ENCODE measurements at regions not wholly inside any gene's neighbourhood (a gene's known extent, or its start where the extent isn't known, plus 50 kb on each side); places are given as distances from the start of the nearest gene placed in this dataset.

GRCh38 chr11:105204636-105205035, 65.1 kb upstream of the CARD18 start:
- H3K9ac ChIP-seq: no peak overlapping the region
- TF ChIP-seq Cebpa-rat (IDR thresholded peaks at IDR 0.05): no peak
- peak overlapping the region in 4 of 11 experiments; percentile 44 to 58 (median 54); a peak in 7 of 22 replicates for H3K27ac ChIP-seq
- H3K36me3 ChIP-seq: no peaks in the 10 kb centered on the region
- peak overlapping the region in 5 of 11 experiments; percentile 25 to 77 (median 45); a peak in 7 of 22 replicates for H3K4me2 ChIP-seq
- peaks cover 0 to 70% (median 2%) of the 10 kb centered on the region in 10 experiments; a peak in 8 of 20 replicates for H3K4me1 ChIP-seq
- H3K9me3 ChIP-seq (replicated peaks in 1 of 11): peaks cover 0 to 29% (median 0%) of the 10 kb centered on the region in 11 experiments; a peak in 5 of 22 replicates
- no peaks in the 10 kb centered on the region for H4K20me1 ChIP-seq
- no peak overlapping the region for H3K4me3 ChIP-seq
- H3K27me3 ChIP-seq: no peaks in the 10 kb centered on the region

GRCh38 chr11:105203569-105204240, 64.1 kb upstream of the CARD18 start:
- TF ChIP-seq Cebpa-rat (IDR thresholded peaks at IDR 0.05): no peak
- peaks cover 0 to 61% (median 2%) of the 10 kb centered on the region in 10 experiments; a peak in 8 of 20 replicates for H3K4me1 ChIP-seq
- H3K4me3 ChIP-seq: no peak overlapping the region
- H3K9me3 ChIP-seq (replicated peaks in 1 of 11): peaks cover 0 to 25% (median 0%) of the 10 kb centered on the region in 11 experiments; a peak in 5 of 22 replicates
- H4K20me1 ChIP-seq: no peaks in the 10 kb centered on the region
- no peaks in the 10 kb centered on the region for H3K36me3 ChIP-seq
- H3K27me3 ChIP-seq: no peaks in the 10 kb centered on the region
- peak overlapping the region in 4 of 11 experiments; percentile 6 to 49 (median 44); a peak in 5 of 22 replicates for H3K4me2 ChIP-seq
- H3K27ac ChIP-seq: peak overlapping the region in 1 of 11 experiments; percentile 51; a peak in 1 of 22 replicates
- H3K9ac ChIP-seq: no peak overlapping the region

- Histone ChIP-seq H4K20me1 (no peaks in the 10 kb centered on the region), H3K9ac (no peak overlapping the region), H3K27me3 (no peaks in the 10 kb centered on the region), H3K36me3 (no peaks in the 10 kb centered on the region), H3K27ac (no peak overlapping the region), H3K4me2 (peak overlapping the region in 2 of 11 experiments; percentile 6 to 53; a peak in 3 of 22 replicates), H3K4me3 (no peak overlapping the region), H3K4me1 (peaks cover 0 to 54% (median 2%) of the 10 kb centered on the region in 10 experiments; a peak in 8 of 20 replicates), H3K9me3 (replicated peaks in 1 of 11) (peaks cover 0 to 23% (median 0%) of the 10 kb centered on the region in 11 experiments; a peak in 5 of 22 replicates)
- TF ChIP-seq Cebpa-rat (IDR thresholded peaks at IDR 0.05): no peak
These were observed 63.4 kb upstream of the CARD18 start for GRCh38 chr11:105202844-105203548.

GRCh38 chr11:105202422-105202821, 62.9 kb upstream of the CARD18 start:
- H3K4me2 ChIP-seq: no peak overlapping the region
- H3K27ac ChIP-seq: no peak overlapping the region
- peaks cover 0 to 18% (median 0%) of the 10 kb centered on the region in 11 experiments; a peak in 5 of 22 replicates for H3K9me3 ChIP-seq (replicated peaks in 1 of 11)
- H3K4me3 ChIP-seq: no peak overlapping the region
- H3K27me3 ChIP-seq: no peaks in the 10 kb centered on the region
- no peak for TF ChIP-seq Cebpa-rat (IDR thresholded peaks at IDR 0.05)
- H3K4me1 ChIP-seq: peaks cover 0 to 48% (median 0%) of the 10 kb centered on the region in 10 experiments; a peak in 8 of 20 replicates
- H3K9ac ChIP-seq: no peak overlapping the region
- no peaks in the 10 kb centered on the region for H4K20me1 ChIP-seq
- no peaks in the 10 kb centered on the region for H3K36me3 ChIP-seq

- peaks cover 0 to 13% (median 0%) of the 10 kb centered on the region in 11 experiments; a peak in 4 of 22 replicates for H3K9me3 ChIP-seq (replicated peaks in 1 of 11)
- H3K27ac ChIP-seq: no peak overlapping the region
- no peaks in the 10 kb centered on the region for H4K20me1 ChIP-seq
- no peak overlapping the region for H3K4me3 ChIP-seq
- H3K36me3 ChIP-seq: no peaks in the 10 kb centered on the region
- peaks cover 0 to 36% (median 0%) of the 10 kb centered on the region in 10 experiments; a peak in 8 of 20 replicates for H3K4me1 ChIP-seq
- no peak overlapping the region for H3K4me2 ChIP-seq
- H3K27me3 ChIP-seq: no peaks in the 10 kb centered on the region
- TF ChIP-seq Cebpa-rat (IDR thresholded peaks at IDR 0.05): no peak
- no peak overlapping the region for H3K9ac ChIP-seq
These were observed 61.6 kb upstream of the CARD18 start for GRCh38 chr11:105201166-105201565.

- H3K4me2 ChIP-seq: no peak overlapping the region
- H3K9me3 ChIP-seq (replicated peaks in 1 of 11): peaks cover 0 to 17% (median 0%) of the 10 kb centered on the region in 11 experiments; a peak in 3 of 22 replicates
- no peak for TF ChIP-seq Cebpa-rat (IDR thresholded peaks at IDR 0.05)
- no peaks in the 10 kb centered on the region for H3K27me3 ChIP-seq
- H4K20me1 ChIP-seq: no peaks in the 10 kb centered on the region
- H3K27ac ChIP-seq: no peak overlapping the region
- no peak overlapping the region for H3K4me3 ChIP-seq
- no peak overlapping the region for H3K9ac ChIP-seq
- H3K4me1 ChIP-seq: 0 out of 20 replicates have a peak, but pooled peaks cover 0 to under 1% (median 0%) of the 10 kb centered on the region in 10 experiments
- no peaks in the 10 kb centered on the region for H3K36me3 ChIP-seq
These were observed 57.7 kb upstream of the CARD18 start for GRCh38 chr11:105197071-105197815.

GRCh38 chr11:105193260-105193659, 53.7 kb upstream of the CARD18 start:
- no peaks in the 10 kb centered on the region; a peak in 1 of 22 replicates for H3K36me3 ChIP-seq
- H4K20me1 ChIP-seq: no peaks in the 10 kb centered on the region
- H3K27ac ChIP-seq: no peak overlapping the region
- H3K27me3 ChIP-seq: no peaks in the 10 kb centered on the region
- H3K4me1 ChIP-seq: peaks cover 0 to 35% (median 8%) of the 10 kb centered on the region in 10 experiments; a peak in 10 of 20 replicates
- no peak overlapping the region for H3K4me3 ChIP-seq
- H3K9me3 ChIP-seq (replicated peaks in 1 of 11): peaks cover 0 to 20% (median 0%) of the 10 kb centered on the region in 11 experiments; a peak in 6 of 22 replicates
- no peak for TF ChIP-seq Cebpa-rat (IDR thresholded peaks at IDR 0.05)
- no peak overlapping the region for H3K9ac ChIP-seq
- H3K4me2 ChIP-seq: no peak overlapping the region

GRCh38 chr11:105192115-105192514, 52.5 kb upstream of the CARD18 start:
- H3K9ac ChIP-seq: no peak overlapping the region
- TF ChIP-seq Cebpa-rat (IDR thresholded peaks at IDR 0.05): no peak
- H3K36me3 ChIP-seq: no peaks in the 10 kb centered on the region; a peak in 1 of 22 replicates
- H3K4me3 ChIP-seq: no peak overlapping the region
- no peaks in the 10 kb centered on the region for H3K27me3 ChIP-seq
- peaks cover 0 to 36% (median 8%) of the 10 kb centered on the region in 10 experiments; a peak in 10 of 20 replicates for H3K4me1 ChIP-seq
- H4K20me1 ChIP-seq: no peaks in the 10 kb centered on the region
- H3K9me3 ChIP-seq (replicated peaks in 1 of 11): peaks cover 0 to 31% (median 0%) of the 10 kb centered on the region in 11 experiments; a peak in 6 of 22 replicates
- peak overlapping the region in 1 of 11 experiments; percentile 18; a peak in 2 of 22 replicates for H3K27ac ChIP-seq
- peak overlapping the region in 2 of 11 experiments; percentile 2 to 37; a peak in 1 of 22 replicates for H3K4me2 ChIP-seq
